Neural crest cell (in vitro differentiated cells): ENCODE measurements at regions not wholly inside any gene's neighbourhood (a gene's known extent, or its start where the extent isn't known, plus 50 kb on each side); places are given as distances from the start of the nearest gene placed in this dataset.

Source experiments
- DNase-seq: peaks from one replicate; pipeline ENCODE4 v3.0.0; 2021; ENCODE audit warnings: low read depth, mixed read lengths, low spot score
- H3K27ac Mint-ChIP-seq: one replicate; pipeline ENCODE4 v1.8.0; 2021; ENCODE audit warnings: mild to moderate bottlenecking, mixed read lengths; ENCODE audit not compliant: unreplicated experiment
- H3K27me3 Mint-ChIP-seq: 2 replicates; pipeline ENCODE4 v1.8.0; 2021; ENCODE audit warnings: low read depth, mild to moderate bottlenecking, mixed read lengths
- H3K36me3 Mint-ChIP-seq: 2 replicates; pipeline ENCODE4 v1.8.0; 2021; ENCODE audit warnings: low read depth, mild to moderate bottlenecking, mixed read lengths
- H3K4me1 Mint-ChIP-seq: 2 replicates; pipeline ENCODE4 v1.8.0; 2021; ENCODE audit warnings: mixed read lengths
- H3K4me3 Mint-ChIP-seq: one replicate; pipeline ENCODE4 v1.8.0; 2021; ENCODE audit warnings: mild to moderate bottlenecking, mixed read lengths
- H3K9me3 Mint-ChIP-seq: 2 replicates; pipeline ENCODE4 v1.8.0; 2021; ENCODE audit warnings: mixed read lengths
- CTCF ChIP-seq: fragments of 200-600 bp; sonication (generic); conservative IDR thresholded peaks from 2 replicates; pipeline ENCODE4 v1.5.0; 2021; ENCODE audit warnings: antibody characterized with exemption, mild to moderate bottlenecking

- Mint-ChIP-seq H3K4me1 (no peaks in the 10 kb centered on the region), H3K27ac (no peak overlapping the region), H3K4me3 (no peak overlapping the region), H3K36me3 (peaks cover 5% of the 10 kb centered on the region), H3K27me3 (no peaks in the 10 kb centered on the region), H3K9me3 (peaks cover 20% of the 10 kb centered on the region)
- no peak for TF ChIP-seq CTCF
- DNase-seq, result no peak
Measured at GRCh38 chr6:149186873-149187272, 130.6 kb upstream of the TAB2 start.

DNA sequence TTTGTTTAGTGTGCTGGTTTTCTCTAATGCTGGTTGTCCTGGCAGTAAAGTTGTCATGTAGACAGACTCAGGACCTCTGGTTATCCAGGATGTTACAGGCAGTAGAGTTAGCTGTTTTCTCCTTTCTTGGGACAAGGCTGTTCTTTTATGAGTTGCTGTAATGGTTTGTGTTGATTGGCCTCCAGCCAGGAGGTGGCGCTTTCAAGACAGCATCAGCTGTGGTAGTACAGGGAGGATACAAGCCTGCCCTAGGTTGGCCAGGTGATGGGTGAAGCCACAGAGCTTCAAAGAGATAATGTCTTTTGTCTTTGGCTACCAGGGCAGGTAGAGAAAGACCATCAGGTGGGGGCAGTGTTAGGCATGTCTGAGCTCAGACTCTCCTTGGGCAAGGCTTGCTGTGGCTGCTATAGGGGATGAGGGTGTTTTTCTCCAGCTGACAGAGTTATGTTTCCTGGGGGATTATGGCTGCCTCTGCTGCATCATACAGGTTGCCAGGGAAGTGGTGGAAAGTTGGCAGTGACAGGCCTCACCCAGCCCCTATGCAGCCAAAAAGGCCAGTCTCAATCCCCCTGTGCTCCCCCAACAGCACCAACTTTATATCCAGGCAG lies 127.2 kb upstream of the TAB2 start:
- H3K9me3 Mint-ChIP-seq, result peaks cover 16% of the 10 kb centered on the region
- no peak for DNase-seq
- no peaks in the 10 kb centered on the region for H3K4me1 Mint-ChIP-seq
- H3K27me3 Mint-ChIP-seq, result no peaks in the 10 kb centered on the region
- peaks cover 3% of the 10 kb centered on the region for H3K36me3 Mint-ChIP-seq
- H3K27ac Mint-ChIP-seq, result no peak overlapping the region
- no peak for TF ChIP-seq CTCF
- H3K4me3 Mint-ChIP-seq, result no peak overlapping the region

DNA sequence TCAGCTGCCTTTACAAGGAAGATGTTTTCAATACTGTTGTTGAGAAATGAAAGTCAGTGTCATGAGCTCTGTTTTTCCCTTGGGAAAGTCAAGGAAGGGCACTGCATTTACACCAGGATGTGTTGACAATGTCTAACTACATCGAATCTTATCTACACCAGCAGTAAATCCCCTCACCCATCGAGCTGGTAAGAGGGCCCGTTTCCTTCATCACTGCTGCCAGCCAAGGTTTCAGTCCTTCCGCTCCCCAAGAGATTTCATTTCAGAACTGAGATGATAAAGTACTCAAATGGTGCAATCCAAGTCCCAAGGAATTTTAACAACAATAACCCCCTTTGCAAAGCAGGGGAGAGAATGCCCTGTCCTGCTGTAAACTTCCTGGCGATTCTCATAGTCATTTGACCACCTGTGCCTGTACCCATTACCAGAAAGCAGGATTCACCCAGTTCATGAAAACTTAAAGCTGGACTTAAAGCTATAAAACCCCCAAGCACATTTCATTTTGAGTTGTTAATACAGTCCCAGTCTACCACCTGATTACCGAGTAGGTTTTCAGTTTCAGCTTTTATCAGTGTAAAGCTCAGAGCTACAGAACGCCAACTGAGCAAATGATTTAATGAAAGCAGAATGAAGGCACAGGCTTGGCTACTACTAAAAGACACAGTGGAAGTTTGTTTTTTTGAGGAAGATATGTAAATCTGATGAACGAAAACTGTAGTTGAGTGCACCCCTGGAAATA lies 122.5 kb upstream of the TAB2 start:
- no peak for DNase-seq
- Mint-ChIP-seq H3K27me3 (no peaks in the 10 kb centered on the region), H3K27ac (no peak overlapping the region), H3K36me3 (no peaks in the 10 kb centered on the region), H3K9me3 (peaks cover 11% of the 10 kb centered on the region), H3K4me3 (no peak overlapping the region), H3K4me1 (no peaks in the 10 kb centered on the region)
- TF ChIP-seq CTCF, result no peak

GRCh38 chr6:149196091-149196490 lies 121.4 kb upstream of the TAB2 start:
- Mint-ChIP-seq H3K4me3 (no peak overlapping the region), H3K36me3 (no peaks in the 10 kb centered on the region), H3K27me3 (no peaks in the 10 kb centered on the region), H3K4me1 (peaks cover 2% of the 10 kb centered on the region), H3K27ac (no peak overlapping the region), H3K9me3 (peaks cover 10% of the 10 kb centered on the region)
- no peak for TF ChIP-seq CTCF
- no peak for DNase-seq

DNA sequence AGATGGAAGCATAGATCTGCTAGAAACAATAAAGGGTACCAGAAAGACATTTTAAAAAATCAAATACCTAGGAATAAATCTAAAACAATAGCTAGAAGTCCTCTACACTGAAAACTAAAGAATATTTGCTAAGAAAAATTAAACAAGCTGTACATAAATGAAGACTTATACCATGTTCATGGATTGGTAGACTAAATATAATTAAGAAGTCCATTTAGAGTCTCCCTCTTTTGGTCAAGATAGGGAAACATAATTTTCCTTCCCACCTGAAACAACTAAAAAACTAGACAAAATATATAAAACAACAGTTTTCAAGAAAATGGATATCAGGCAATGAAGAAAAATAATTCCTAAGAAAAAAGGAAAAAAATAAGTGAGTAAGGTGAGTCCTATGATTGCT lies 120.0 kb upstream of the TAB2 start:
- Mint-ChIP-seq H3K4me3 (no peak overlapping the region), H3K4me1 (peaks cover 10% of the 10 kb centered on the region), H3K9me3 (peaks cover 10% of the 10 kb centered on the region), H3K36me3 (no peaks in the 10 kb centered on the region), H3K27me3 (no peaks in the 10 kb centered on the region), H3K27ac (no peak overlapping the region)
- TF ChIP-seq CTCF, result no peak
- DNase-seq, result no peak
